RWPE1 (cell line): ENCODE measurements at regions not wholly inside any gene's neighbourhood (a gene's known extent, or its start where the extent isn't known, plus 50 kb on each side); places are given as distances from the start of the nearest gene placed in this dataset.

Experiments used
- CTCF ChIA-PET: fragments of 350-600 bp; sonication (Branson Sonifier 250); formaldehyde crosslinking; extraction: SDS; loops from one replicate; lab custom pipeline; 2021; lab: Yijun Ruan, JAX
- POLR2A ChIA-PET: fragments of 400-600 bp; formaldehyde crosslinking; extraction: SDS; loops from one replicate; lab custom pipeline; 2020; ENCODE audit warnings: antibody characterized with exemption; ENCODE audit not compliant: low non-redundant PET; lab: Yijun Ruan, JAX
- DNase-seq: peaks from one replicate; pipeline ENCODE4 v3.0.0; 2012; ENCODE audit warnings: low spot score
- H3K27ac ChIP-seq: fragments of 450-650 bp; 2 replicates; pipeline ENCODE4 v1.5.1; 2017
- TF ChIP-seq, protein P1 (sequence below): fragments of 450-650 bp; conservative IDR thresholded peaks from 2 replicates; pipeline ENCODE4 v1.5.1; 2017; ENCODE audit warnings: low read depth, mild to moderate bottlenecking

DNA sequence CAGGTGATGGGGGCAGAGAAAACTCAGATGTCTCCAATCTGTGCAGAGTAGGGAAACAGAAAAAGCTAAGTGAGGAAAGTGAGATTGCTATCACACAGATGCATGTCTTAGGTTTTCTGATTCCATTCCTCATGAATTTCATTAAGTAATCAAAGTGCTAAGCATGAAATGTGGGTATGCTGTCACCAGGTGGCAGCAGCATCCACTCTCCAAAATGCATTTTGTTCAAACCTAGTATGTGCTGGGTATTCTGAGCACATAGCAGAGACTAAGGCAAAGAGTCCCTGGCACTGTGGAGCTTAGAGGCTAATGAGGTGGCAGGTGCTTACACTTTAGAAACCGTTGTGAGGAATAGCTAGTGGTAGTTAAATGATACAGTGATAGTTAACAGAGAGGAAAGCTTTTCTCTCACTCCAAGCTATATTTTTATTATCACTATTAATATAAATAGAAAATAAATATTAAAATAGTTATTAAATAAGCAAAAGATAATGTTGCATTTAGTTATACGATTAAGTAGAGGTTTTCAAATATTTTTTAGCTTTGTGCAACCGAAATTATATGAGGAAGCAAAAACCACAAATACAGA, 179.5 kb downstream of the CDH26 start:
- TF ChIP-seq, protein P1, sequence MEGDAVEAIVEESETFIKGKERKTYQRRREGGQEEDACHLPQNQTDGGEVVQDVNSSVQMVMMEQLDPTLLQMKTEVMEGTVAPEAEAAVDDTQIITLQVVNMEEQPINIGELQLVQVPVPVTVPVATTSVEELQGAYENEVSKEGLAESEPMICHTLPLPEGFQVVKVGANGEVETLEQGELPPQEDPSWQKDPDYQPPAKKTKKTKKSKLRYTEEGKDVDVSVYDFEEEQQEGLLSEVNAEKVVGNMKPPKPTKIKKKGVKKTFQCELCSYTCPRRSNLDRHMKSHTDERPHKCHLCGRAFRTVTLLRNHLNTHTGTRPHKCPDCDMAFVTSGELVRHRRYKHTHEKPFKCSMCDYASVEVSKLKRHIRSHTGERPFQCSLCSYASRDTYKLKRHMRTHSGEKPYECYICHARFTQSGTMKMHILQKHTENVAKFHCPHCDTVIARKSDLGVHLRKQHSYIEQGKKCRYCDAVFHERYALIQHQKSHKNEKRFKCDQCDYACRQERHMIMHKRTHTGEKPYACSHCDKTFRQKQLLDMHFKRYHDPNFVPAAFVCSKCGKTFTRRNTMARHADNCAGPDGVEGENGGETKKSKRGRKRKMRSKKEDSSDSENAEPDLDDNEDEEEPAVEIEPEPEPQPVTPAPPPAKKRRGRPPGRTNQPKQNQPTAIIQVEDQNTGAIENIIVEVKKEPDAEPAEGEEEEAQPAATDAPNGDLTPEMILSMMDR: peak; percentile 51
- ChIA-PET POLR2A (no interaction called here), CTCF (interaction anchor here (0.5 to 1.8 kb wide), 10 partner anchors 13 to 1097 kb away, joined by 3 to 7 read pairs (median 3); no protein-coding TSS in a partner anchor)
- peak; percentile 51 for DNase-seq
- H3K27ac ChIP-seq: no peak overlapping the region

DNA sequence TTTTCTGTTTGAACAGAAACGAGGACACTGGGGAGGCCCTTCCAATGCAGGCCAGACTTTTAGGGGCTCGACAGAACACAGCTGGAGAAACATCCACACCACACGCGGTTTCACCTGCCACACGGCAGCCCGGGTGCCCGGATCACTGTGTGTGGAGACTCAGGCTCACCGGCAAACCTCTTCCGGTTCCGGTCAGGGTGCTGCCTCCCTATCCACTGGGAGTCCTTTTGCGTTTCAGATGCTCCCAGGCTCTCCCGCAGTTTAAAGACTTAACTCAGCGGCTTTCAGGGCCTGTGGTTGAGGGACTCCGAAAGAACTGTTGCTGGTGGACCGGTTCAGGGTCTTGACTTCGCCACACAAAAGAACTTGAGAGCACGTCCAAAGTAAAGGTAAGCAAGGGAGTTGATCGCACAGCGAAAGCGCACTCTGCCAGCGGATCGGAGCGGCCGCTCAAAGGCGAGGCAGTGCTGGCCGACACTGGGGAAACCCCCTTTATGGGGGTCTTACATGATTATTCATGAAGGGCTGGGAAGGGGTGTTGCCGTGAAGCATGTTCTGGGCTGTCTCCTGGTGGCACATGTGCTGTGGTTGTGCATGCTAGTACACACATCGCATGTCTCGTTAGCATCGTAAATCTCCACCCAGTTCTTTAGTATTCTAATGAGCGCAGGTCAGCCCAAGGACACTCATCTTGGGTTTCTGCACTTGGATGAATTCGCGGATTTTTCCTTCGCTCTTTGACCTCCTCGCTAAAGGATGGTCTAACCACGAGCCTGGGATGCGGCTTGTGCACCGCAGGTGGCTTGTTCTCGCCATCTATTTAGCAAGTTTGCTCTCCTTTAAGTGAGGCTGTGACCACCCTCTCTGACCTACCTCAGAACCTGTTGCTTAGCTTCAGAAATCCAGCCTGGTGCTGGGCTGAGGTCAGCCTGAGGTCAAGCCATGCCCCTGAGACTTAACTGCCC, 180.3 kb downstream of the CDH26 start:
- TF ChIP-seq, protein P1: no peak
- H3K27ac ChIP-seq: no peak overlapping the region
- DNase-seq: peak; percentile 55
- ChIA-PET CTCF (interaction anchor here (0.6 to 1.8 kb wide), 7 partner anchors 14 to 966 kb away, joined by 3 to 7 read pairs (median 3); no protein-coding TSS in a partner anchor), POLR2A (no interaction called here)

DNA sequence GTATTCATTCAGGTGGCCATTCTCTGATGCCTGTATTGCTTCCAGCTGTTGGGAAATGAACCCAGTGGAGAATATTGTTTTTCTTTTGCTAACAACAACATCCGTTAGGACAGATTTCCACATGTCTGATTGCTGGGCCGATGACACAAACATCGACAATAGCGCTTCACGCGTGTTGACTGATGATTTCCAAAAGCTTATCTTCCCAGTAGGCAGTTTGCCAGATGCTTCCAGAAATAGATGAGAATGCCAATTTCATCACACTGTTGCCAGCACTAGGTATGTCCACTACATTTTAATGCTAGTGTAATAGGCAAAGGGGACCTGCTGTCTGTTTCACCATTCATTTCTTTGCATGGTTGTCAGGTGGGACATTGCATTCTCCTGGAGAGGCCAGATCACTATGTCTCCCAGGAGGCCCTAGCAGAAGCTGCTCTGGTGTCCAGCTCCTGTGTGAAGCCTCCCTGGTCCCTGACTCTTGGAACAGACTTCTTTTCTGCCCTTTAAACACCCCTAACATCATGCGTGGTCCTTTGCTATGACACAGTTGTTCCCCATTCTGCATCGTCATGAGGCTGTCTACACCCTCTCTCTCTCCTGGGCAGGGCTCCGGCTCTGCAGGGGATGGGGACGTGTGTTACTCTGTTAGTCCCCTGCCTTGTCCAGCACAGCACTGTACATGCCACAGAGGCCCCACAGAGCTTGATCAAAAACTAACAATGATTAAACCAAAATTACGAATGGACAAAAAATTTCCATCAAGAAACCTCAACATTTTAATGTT, 181.6 kb downstream of the CDH26 start:
- POLR2A ChIA-PET: no interaction called here
- TF ChIP-seq, protein P1: no peak
- CTCF ChIA-PET: no interaction called here
- H3K27ac ChIP-seq: no peak overlapping the region
- no peak for DNase-seq

DNA sequence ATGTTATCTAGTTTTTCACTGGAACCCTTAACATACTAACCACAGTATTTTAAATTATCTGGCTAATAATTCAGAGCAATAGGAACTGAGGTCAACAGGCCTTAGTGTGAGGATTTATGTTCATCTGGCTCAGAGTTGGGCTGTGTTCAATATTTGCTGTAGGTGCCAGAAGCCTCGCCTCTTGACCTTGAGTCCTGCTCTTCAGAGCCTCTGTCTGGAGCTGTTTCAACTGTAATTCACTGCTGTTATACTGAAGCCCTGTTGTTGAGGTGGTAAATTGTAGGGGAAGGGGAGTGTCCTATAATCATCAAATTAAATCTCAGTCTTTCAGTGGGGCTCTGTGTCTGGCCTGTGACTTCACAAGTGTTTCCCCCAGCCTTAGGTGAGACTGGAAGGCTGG, 184.4 kb downstream of the CDH26 start:
- POLR2A ChIA-PET: no interaction called here
- TF ChIP-seq, protein P1: no peak
- CTCF ChIA-PET: no interaction called here
- H3K27ac ChIP-seq: no peak overlapping the region
- DNase-seq: no peak

DNA sequence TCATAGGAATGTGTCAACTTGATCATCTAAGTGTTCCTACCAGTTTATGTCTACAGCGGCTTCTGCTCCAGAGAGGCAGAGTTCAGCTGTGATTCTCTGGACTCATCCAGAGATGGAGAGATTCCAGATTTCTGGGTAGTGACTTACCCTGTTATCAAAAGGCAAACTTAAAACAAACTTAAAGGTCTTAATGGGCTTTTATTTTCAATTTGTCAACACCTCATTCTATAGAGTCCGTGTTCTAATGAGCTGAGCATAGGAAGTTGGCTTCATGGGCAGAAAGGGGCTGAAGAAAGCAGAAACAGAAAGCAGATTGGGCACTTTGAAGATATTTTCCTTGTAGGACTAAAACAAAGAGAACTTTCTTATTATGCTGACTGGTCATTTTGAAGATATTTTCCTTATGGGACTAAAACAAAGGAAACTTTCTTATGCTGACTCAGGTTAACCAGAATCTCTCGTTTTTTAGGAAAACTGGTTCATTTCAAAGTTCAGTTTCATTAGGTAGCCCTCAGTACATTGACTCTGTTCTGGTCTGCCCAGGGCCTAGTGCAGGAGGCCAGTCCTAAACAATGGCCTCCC, 185.1 kb downstream of the CDH26 start:
- CTCF ChIA-PET: interaction anchor here (0.6 to 1.2 kb wide), 2 partner anchors 28 to 67 kb away, joined by 3 read pairs; no protein-coding TSS in a partner anchor
- TF ChIP-seq, protein P1: no peak
- POLR2A ChIA-PET: no interaction called here
- no peak for DNase-seq
- H3K27ac ChIP-seq: no peak overlapping the region
